Psoas muscle (tissue), 7 donors: ENCODE measurements at regions not wholly inside any gene's neighbourhood (a gene's known extent, or its start where the extent isn't known, plus 50 kb on each side); places are given as distances from the start of the nearest gene placed in this dataset.

ENCODE experiments used
- ATAC-seq, 4 donors: fragments of 200-7000 bp; cut with Tn5 transposase; one replicate each; pipeline ENCODE4 v1.9.1; 2020; ENCODE audit warnings: moderate library complexity in 3 of 4, mild to moderate bottlenecking in 2 of 4
- DNase-seq, 2 donors: peaks; one replicate each; pipeline ENCODE4 v3.0.0-alpha.2; 2020
- H3K27ac ChIP-seq: fragments of 200-600 bp; one replicate; pipeline ENCODE4 v1.8.0; 2022
- H3K27me3 ChIP-seq, 3 donors: fragments of 200-600 bp in 1 of 3; one replicate each; pipeline versions ENCODE4 v1.6.1 to v1.8.0; 2013 to 2022; ENCODE audit warnings: low read length in 2 of 3, mild to moderate bottlenecking in 2 of 3, moderate library complexity in 1 of 3; ENCODE audit not compliant: insufficient read depth in 3 of 3
- H3K36me3 ChIP-seq, 2 donors: fragments of 200-600 bp in 1 of 2; one replicate each; pipeline versions ENCODE4 v1.6.1 to v1.8.0; 2013 to 2022; ENCODE audit warnings: low read depth in 1 of 2, mild to moderate bottlenecking in 1 of 2, moderate library complexity in 1 of 2; ENCODE audit not compliant: insufficient read depth in 1 of 2
- H3K4me1 ChIP-seq: fragments of 200-600 bp; one replicate; pipeline ENCODE4 v1.8.0; 2022
- H3K4me3 ChIP-seq: fragments of 200-600 bp; one replicate; pipeline ENCODE4 v1.8.0; 2022; ENCODE audit warnings: mild to moderate bottlenecking
- H3K9me3 ChIP-seq: fragments of 200-600 bp; one replicate; pipeline ENCODE4 v1.8.0; 2022
- CTCF ChIP-seq: fragments of 200-600 bp; IDR thresholded peaks from one replicate; pipeline ENCODE4 v1.8.0; 2022; ENCODE audit warnings: antibody characterized with exemption
- WGBS, 3 donors: extraction: QIAGEN DNeasy Blood & Tissue Kit; methylation state at CpG; one replicate each; pipeline versions ENCODE4 v1.1.6 to v1.1.7; 2013; 5-methylcytosine and 5-hydroxymethylcytosine counted together
- intact Hi-C, 2 donors: fragments of 100-400 bp; cut with DNase I; formaldehyde crosslinking; loops; one replicate each; pipeline versions ENCODE4 v1.11.0 to v1.14.2; 2022
- donor health status: healthy with polysubstance abuse.
- donor health status: DM: no; HTN: no; CAD: no; lungs with moderate emphysema.
- donor health status: Bipolar disorder and iron deficiency.
- donor health status: healthy.
- donor health status: DM: yes; HTN: yes; CAD: no.
- donor health status: DM: no; HTN: no; CAD: no.
- donor health status: DM: yes; HTN: yes; CAD: no.

GRCh38 chr1:68313735-68314134 is 81.4 kb upstream of the WLS start:
- H3K36me3 ChIP-seq, result no peaks in the 10 kb centered on the region
- DNase-seq (no peak), ATAC-seq (no peak)
- no peaks in the 10 kb centered on the region for H3K27me3 ChIP-seq
- no peak overlapping the region for H3K4me3 ChIP-seq
- no peaks in the 10 kb centered on the region for H3K9me3 ChIP-seq
- WGBS, 3 donors, result 46 to 48% (median 48%) methylated on average over 4 of the region's 4 CpGs
- H3K4me1 ChIP-seq, result no peaks in the 10 kb centered on the region
- no peak overlapping the region for H3K27ac ChIP-seq
- intact Hi-C loops, result no loop called here
- no peak for TF ChIP-seq CTCF

GRCh38 chr1:68308034-68308433 is 75.7 kb upstream of the WLS start:
- WGBS, 3 donors, result 84 to 94% (median 94%) methylated on average over 1 of the region's 1 CpG
- no peak for ATAC-seq

GRCh38 chr1:68307378-68307787 is 75.1 kb upstream of the WLS start:
- Histone ChIP-seq H3K36me3 (no peaks in the 10 kb centered on the region), H3K27ac (no peak overlapping the region), H3K9me3 (no peaks in the 10 kb centered on the region), H3K4me1 (no peaks in the 10 kb centered on the region), H3K27me3 (no peaks in the 10 kb centered on the region), H3K4me3 (no peak overlapping the region)
- ATAC-seq, result no peak
- WGBS, 3 donors, result 52 to 53% (median 52%) methylated on average over 3 of the region's 3 CpGs
- no peak for TF ChIP-seq CTCF
- intact Hi-C loops, result no loop called here
- no peak for DNase-seq

More at GRCh38 chr1:68308034-68308433, 75.7 kb upstream of the WLS start:
- no peaks in the 10 kb centered on the region for H3K9me3 ChIP-seq
- no peak for DNase-seq
- no peak overlapping the region for H3K27ac ChIP-seq
- no peak for TF ChIP-seq CTCF
- H3K4me3 ChIP-seq, result no peak overlapping the region
- no peaks in the 10 kb centered on the region for H3K27me3 ChIP-seq
- no peaks in the 10 kb centered on the region for H3K36me3 ChIP-seq
- intact Hi-C loops, result no loop called here
- no peaks in the 10 kb centered on the region for H3K4me1 ChIP-seq

- no peaks in the 10 kb centered on the region for H3K36me3 ChIP-seq
- DNase-seq (no peak), ATAC-seq (no peak)
- intact Hi-C loops, result no loop called here
- H3K4me1 ChIP-seq, result no peaks in the 10 kb centered on the region
- H3K27me3 ChIP-seq, result no peaks in the 10 kb centered on the region
- no peak overlapping the region for H3K27ac ChIP-seq
- no peak overlapping the region for H3K4me3 ChIP-seq
- no peaks in the 10 kb centered on the region for H3K9me3 ChIP-seq
- WGBS, 3 donors, result 57 to 77% (median 58%) methylated on average over 2 of the region's 2 CpGs
- no peak for TF ChIP-seq CTCF
These were observed 69.2 kb upstream of the WLS start for GRCh38 chr1:68301471-68302001.

- intact Hi-C loops, result no loop called here
- H3K27ac ChIP-seq, result no peak overlapping the region
- TF ChIP-seq CTCF, result no peak
- no peak for DNase-seq
- no peaks in the 10 kb centered on the region for H3K27me3 ChIP-seq
- WGBS, 3 donors, result 90 to 92% (median 92%) methylated on average over 16 of the region's 16 CpGs
- no peaks in the 10 kb centered on the region for H3K36me3 ChIP-seq
- H3K4me3 ChIP-seq, result no peak overlapping the region
- no peak for ATAC-seq
- no peaks in the 10 kb centered on the region for H3K9me3 ChIP-seq
- no peaks in the 10 kb centered on the region for H3K4me1 ChIP-seq
These were observed 62.2 kb upstream of the WLS start for GRCh38 chr1:68294367-68295066.
